GM21367 (cell line): ENCODE measurements at regions not wholly inside any gene's neighbourhood (a gene's known extent, or its start where the extent isn't known, plus 50 kb on each side); places are given as distances from the start of the nearest gene placed in this dataset.

Source experiments
- ATAC-seq: cut with Tn5 transposase; IDR thresholded peaks from one replicate; pipeline ENCODE4 v1.9.1; 2021; ENCODE audit not compliant: unreplicated experiment

DNA sequence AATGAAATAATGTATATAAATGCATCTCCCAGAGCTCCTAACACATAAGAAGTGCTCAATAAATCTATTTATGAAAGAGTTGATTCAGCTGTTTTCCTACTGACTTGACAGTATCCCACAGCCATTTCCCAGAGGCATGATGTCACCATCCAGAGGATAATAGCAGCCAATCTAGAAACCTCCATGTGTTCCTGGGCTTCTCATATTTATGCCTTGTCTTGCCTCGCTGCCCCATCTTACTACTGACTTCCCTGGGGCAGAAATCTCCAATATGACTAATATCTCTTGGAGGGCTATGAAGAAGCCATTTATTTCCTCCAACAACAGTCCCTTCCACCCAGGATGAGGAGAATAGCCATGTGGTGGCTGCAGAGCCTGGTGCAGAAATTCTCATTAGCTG, 115.4 kb upstream of the NAV2 start:
- ATAC-seq: no peak

DNA sequence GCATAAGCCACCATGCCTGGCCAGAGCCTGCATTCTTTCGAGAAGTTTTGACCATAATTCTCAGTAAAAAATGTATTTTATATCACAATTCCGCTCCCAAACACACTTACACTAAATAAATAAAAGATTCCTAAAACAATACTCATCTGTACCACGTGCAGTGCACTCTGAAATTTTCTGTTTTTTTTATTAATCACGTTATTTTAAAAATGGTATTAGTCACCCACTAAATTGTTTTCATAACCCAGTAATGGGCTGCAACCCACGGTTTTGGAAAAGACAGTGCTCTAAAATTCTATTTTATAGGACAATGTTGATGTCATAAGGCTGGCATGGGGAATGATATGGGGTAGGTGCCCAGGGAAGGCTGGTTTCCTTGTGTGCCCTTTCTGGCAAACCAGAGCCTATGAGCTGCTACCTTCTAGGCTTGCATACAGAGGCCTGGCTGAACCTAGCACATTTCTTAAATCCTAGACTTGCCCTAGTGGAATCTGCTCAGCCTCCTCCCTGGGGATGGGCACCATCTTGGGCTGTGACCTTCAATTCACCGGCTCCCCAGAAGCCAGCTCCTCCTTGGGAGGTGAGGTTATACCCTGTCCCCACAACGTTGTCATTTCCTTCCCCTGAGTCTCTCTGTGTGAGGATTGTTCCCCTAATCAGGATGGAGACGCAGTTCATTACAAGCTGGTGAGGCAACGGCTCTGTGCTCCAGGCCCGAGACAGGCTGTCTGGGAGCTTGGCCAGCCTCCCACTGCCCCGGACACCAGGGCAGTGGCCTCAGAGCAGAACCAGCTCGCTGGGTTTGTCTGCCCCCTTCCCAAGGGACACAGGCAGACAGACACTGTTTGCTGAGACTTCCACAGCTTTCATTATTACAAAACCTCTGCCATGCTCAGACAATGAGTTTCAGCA, 116.5 kb upstream of the NAV2 start:
- ATAC-seq: no peak

DNA sequence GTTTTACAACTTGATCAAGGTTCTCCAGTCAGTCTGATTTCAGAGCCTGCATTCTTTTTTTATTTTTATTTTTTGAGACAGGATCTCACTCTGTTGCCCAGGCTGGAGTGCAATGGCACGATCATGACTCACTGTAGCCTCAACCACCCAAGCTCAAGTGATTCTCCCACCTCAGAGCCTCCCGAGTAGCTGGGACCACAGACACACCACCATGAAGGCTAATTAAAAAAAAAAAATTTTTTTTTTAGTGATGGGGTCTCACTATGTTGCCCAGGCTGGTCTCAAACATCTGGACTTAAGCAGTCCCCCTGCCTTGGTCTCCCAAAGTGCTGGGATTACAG, 117.2 kb upstream of the NAV2 start:
- ATAC-seq: no peak

DNA sequence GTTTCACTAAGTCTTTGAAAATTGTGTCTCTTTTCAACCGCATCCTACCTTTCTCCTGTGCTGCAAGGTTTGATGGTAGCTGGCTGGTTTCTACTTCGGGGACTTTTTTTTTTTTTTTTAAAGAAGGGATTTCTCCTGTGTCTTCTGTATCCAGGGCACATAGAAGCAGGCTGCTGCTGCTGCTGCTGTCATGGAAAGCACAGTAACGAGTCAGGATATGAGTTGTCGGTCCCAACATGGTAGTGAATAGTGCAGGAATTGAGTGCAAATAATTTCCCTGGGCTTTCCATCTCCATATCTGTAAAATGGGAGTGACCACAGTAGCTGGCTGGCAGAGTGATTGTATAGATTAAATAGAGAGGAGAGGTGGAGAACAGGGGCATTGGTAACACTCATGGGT, 118.3 kb upstream of the NAV2 start:
- ATAC-seq: no peak

DNA sequence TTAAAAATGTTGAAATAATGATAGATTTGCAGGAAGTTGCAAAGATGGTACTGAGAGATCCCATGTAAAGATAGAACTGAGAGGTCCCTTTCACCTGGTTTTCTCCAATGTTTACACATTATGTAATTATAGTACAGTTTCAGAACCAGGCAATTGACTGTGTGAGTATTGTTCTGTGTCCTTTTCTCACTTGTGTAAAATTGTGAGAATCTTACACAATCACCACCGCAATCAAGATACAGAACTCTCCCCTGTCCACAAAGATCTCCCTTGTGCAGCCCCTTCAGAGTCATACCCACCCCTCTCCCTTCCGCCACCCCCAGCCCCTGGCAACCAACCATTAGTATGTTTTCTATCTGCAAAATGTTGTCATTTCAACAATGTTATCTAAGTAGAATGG, 119.8 kb upstream of the NAV2 start:
- no peak for ATAC-seq

DNA sequence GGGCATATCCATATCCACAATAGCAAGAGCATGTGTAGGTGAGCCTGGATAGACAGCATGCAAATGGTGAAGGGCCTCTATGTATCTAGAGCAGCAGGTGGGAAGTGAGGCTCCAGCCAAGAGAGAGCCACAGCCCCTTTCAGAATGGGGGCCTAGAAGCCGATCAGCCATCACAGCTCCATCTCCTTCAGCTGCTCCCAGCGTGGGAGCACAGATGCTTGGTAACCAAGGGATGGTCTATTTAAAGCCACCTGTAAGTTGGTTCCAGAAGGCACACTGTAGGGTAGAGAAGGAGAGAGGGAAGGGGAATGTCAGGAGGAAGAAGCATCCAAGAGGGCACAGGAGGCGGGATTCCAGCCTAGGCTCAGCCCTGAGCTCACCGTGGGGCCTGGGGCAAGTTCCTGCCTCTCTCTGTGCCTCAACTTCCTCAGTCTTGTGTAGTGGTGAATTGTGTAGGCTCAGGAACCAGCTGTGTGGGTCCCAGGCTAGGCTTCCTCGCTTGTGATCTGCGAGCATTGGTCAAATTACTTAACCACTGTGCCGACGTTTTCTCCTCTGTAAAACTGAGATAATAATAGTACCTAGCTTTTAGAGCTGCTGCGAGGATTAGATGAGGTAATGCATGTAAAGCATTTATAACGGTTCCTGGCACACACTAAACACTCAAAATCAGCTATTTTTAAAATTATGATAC, 122.9 kb upstream of the NAV2 start:
- no peak for ATAC-seq

DNA sequence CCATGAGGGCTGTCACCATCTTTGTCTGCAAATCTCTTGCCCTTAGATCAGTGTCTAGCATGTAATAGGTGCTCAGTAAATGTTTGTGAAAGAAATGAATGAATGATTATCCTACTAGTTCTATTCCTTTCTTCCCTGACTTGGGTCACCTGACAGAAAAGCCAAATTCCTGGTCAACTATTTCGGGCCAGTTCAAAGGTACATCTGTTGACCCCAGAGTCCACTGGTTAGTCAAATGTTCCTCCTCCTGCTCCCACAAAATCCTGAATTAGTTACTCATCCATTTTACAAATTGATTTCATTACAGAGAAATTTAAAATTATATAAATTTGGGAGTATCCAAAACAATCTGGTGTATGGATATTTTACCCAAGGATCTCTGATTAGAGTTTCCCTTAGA, 124.7 kb upstream of the NAV2 start:
- no peak for ATAC-seq

DNA sequence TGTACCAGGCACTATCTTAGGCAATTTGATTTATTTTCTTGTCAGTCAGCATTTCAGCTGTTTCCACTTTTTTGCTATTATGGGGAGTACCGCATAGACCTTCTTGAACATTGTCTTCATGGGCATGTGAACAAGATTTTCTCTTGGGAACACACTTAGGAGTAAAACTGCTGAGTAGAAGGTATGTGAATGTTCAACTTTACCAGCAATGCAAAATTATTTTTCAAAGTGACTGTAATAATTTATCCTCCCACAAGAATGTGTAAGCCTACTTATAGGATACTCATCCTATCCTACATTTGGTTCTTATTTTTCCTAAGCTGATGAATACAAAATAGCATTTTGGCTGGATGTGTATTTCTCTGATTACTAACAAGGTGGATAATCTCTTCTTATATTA, 132.0 kb upstream of the NAV2 start:
- no peak for ATAC-seq

DNA sequence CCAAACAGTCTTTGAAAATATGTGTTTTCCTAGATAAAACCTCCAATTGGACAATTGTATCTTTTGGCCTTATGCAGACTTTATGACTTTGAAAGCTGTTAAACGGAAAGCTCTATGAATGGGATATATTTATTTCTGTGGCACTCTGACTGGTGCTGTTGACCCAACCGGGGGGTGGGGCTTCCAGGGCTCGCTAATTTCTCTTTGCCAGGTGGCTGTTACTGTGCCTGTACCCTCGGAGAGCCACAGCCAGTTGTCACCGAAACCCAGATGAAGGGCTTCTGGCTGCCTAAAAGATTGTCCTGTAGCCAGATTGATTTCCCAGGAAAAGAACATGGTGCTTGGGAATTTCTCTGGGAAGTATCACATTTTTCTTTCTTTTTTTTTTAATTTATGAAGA, 132.7 kb upstream of the NAV2 start:
- ATAC-seq: no peak

DNA sequence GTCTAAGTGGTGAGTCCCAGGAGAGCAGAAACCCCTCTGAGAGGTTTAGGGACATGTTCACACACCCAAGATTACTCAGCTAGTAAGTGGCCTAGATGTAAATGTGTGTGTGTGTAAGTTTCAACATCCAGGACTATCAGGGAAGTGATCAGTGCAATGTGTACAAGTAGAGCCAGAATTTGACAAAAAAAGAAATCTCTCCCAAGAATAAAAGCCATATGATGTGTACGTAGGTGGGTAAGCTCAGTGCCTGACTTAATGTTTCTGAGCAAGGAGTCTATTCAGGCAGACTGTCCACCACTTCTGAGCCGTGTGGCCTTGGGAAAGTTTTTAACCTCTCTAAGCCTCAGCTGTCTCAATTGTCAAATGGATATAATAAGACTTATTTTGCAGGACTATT, 133.8 kb upstream of the NAV2 start:
- ATAC-seq: no peak

DNA sequence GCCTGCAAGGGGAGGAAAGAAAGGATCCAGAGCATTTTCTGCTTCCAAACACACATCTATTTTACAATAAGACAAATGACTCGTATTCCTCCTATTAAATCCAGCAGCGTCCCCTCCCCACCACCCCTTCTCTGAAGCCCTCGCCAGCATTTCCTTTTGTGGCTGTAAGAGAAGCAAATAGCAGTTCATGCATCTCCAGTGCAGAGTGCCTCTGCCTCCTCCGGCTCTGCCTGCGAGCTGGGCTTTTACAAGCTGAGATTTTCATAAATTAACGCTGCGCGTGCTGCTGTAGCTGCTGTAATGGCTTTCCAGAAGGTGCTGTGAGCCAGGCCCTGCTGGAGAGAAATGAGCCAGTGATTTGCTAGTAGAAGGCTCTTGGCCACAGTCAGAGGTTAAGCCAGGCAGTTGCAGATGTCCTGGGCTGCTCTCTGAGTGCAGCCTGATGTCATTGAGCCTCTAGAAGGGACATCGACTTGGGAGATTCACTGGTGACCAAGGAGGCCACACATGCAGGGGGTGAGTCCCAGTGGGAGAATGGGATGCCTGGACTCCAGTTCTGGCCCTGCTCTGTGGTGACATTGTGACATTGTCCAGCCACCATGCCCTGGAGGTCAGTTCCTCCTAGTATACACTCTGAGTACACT, 134.5 kb upstream of the NAV2 start:
- ATAC-seq: no peak

DNA sequence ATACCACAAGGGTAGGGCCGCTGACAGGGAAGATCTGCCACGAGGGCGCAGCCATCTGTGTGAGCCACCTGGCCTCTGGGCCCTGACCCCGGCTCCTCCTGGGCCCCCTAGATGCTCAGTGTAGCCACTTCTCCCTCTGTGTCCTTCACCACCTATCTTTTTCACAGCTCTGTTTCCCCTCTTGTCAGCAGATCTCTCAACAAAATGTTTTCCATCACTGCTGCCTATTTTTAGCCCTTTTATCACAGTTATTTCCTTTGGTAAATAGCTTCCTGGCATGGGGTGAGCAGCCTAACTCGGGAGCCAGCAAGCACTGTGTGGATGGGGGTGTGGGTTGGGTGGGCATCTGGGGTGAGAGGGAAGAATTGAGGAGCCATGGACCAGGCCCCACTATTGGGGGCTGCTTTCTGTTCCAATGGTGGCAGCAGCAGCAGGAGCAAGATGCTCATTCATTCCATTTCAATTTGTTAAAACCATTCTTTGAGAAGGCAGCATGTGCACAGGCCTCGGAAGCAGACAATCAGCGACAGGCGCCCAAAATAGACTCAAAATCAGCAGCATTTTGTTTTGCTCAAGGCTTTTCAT, 135.2 kb upstream of the NAV2 start:
- ATAC-seq: no peak

DNA sequence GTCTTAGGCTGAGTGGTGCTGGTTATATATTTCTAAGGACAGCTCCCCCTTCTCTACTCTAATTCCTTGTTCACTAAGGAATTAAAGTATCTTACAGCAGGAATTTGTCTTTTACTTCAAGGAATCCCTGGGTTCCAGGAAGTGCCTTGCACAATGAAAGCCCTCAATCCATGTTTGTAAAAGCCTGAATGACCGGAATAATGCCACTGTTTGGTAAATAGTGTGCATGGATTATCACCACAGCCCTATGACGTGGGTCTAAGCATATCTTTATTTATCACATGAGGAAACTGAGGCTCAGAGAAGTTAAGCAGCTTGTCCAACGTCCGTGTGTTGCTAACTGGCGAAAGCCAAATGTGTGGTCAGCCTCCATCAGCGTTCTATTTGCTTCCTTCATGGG, 135.7 kb upstream of the NAV2 start:
- ATAC-seq: no peak

DNA sequence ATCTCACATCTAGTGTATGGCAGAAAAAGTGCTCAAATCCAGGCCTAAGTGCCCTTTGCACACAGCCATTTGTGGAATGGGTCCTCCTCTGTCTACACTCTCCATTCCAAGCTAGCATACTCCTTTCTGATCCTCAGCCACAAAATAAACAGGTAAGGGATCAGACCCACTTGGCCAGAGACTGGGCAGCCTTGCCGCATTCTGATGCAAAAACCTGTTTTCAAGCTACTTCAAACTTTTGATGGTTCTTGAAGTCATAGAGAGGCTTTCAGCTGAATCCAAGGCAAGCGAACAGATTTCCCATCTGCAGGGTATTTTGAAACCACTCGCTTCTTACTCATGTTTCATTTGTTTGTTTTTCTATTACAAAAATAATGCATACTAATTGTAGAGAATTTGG, 136.6 kb upstream of the NAV2 start:
- ATAC-seq: no peak

DNA sequence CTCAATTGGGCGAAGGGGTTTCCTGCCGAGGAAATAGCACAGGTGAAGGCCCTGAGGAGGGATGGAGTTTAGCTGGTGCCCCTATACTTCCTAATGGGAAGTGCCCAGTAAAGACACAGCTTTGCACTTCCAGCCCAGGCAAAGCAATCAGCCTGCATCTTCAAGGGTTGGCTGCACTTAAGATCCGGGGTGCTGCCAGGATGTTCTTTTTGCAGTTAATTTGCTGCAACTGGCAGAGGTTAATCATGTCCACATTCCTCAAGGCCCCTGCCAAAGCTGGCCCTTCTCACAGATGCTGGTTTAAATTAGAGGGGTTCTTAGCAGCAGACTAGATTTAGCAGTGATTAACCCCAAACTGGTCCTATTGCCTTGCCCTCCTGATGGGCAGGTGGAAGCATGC, 137.7 kb upstream of the NAV2 start:
- ATAC-seq: no peak

DNA sequence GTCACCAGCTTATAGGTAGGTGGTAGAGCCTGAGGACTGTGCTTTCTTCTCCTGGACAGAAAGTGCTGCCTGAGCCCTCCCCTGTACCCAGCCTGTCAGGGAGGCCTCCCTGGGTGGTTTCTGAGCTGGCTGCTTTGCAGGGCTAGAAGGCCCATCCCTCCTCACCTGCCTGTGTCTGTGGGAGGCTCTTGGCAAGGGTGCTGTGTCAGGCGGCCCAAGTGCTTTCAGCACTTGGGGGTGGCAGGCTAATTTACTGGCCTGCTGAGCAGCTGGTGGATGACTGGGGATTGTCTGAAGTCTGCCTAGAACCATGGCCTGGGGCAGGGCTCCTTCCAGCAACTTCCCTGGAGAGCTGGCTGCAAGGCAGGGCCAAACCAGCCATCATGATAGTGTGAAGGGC, 139.0 kb upstream of the NAV2 start:
- no peak for ATAC-seq

DNA sequence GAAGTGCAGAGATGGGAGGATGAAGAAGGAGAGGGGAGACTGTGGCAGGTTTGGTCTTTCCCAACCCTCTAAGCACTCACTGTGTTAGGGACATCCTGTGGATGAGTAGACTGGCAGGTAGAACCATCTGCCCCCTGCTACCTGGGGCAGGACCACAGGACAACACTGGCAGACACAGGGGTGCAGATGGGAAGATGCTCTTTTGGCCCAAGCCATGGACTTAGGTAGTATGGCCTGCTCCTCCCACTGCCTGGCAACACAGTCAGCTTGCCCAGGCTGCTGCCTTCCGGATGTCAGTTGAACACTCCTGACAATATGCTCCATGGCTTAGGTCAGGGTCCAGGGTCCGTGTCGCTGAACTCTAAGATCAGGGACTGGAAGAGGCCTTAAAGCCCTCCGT, 140.7 kb upstream of the NAV2 start:
- ATAC-seq: no peak

DNA sequence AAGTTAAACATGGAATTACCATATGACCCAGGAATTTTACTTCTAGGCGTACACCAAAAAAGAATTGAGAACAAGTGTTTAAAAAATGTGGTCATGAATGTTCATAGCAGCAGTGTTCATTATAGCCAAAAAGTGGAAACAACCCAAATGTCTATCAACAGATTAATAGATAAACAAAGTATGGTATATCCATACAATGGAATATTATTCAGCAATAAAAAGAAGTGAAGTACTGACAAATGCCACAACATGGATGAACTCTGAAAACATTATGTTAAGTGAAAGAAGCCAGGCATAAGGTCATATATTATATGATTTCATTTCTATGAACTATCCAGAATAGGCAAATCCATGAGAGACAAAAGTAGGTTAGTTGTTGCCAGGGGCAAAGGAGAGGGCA, 141.7 kb upstream of the NAV2 start:
- ATAC-seq: no peak

DNA sequence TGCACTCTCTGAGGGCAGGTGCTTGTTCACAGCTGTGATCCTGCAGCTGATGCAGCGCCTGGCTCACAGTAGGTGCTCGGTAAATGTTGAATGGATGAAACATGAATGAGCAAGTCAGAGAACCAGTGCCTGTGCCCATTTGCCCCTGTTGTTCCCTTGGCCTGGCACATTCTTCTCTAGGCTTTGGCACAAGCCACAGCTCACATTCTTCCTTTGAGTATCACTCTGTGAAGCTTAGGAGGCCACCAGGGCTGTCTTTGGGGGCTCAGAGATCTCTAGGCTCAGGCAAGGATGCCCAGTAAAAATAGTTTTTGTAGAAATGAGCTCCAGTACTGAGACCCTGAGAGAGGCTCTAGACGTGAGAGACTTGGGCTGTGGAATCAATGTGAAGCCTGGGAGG, 144.6 kb upstream of the NAV2 start:
- no peak for ATAC-seq

DNA sequence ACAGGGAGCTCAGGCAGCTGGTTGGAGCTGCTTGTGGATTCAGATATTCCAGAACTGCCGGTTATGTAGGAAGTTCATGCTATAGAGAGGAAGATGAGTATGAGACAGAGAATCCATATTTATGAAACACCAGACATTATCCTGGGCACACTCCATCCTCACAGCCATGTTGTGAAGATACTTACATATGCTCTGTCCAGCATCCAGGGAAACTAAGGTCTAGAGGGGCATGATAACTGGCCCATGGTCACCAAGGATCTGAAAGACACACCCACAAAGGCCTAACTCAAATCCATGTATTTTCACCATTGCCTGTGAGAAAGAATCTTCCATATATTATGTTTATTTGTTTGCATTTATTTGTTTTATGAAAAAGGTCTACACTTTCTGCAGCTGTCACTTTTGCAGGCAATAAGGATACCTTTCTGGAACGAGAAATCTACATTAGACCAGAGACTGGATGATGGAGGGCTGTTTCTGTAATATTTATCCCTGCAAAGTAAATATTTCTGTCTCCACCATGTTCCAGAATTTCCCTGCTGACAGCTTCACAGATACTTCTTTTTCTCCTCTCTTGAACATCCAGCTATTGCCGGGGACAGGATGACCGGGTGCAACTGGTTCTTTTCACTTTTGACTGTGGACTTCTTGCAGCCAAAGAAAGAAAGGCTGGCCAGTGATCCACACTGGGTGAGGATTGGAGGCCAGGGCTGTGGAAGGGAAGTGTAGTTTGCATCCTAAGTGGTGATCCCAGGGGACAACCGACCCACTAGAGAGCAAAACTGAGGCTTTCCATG, 145.9 kb upstream of the NAV2 start:
- ATAC-seq: no peak

DNA sequence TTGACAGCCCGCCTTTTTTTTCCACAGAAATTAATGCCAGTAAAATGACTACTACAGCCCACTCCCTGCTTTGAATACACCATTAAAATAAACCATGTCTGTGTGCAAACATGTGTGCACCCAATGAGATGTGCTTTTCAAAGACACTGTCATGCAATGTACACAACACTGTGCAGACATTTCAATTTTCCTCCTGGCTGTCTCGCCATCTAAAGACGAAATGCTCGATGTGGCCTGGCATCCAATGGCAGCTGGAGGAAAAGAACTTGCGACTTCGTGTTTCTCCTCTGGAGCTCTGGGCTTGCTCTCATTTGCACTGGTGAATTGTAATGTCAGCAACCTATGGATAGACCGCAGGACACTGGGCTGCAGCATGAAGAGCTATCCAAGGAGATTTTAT, 147.0 kb upstream of the NAV2 start:
- no peak for ATAC-seq
